ENCODE measurements at regions not wholly inside any gene's neighbourhood (a gene's known extent, or its start where the extent isn't known, plus 50 kb on each side); places are given as distances from the start of the nearest gene placed in this dataset.

DNA sequence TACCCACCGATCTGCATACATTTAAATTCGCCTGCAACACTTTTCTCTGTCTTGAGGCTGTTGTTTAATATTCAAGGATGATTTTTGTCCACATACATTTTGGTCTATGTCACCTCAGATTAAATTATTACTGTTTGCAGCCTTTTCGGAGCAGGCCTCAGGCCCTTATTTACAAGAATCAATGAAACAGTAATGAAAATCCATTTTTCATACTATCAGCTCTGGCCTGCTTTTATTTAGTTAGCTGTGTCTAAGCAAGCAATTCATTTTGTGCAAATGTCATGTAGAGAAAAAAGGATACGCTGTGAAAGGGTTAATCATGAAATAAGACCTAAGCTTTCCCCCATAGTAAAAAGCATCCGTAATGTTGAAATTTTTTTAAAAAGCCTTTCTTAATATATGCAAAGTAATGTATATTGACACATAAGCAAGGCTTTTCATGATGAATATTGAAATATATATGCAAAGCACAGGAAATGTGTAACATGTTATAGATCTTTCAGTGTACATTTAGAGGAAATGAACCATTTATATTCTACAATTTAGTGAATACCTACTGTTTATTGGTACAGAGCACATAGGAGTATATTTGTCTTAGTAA lies 1135.3 kb upstream of the ZEB2 start:
- no peak overlapping the region for H3K4me3 ChIP-seq (ENCODE audit: low read length)
- TF ChIP-seq, protein P1, sequence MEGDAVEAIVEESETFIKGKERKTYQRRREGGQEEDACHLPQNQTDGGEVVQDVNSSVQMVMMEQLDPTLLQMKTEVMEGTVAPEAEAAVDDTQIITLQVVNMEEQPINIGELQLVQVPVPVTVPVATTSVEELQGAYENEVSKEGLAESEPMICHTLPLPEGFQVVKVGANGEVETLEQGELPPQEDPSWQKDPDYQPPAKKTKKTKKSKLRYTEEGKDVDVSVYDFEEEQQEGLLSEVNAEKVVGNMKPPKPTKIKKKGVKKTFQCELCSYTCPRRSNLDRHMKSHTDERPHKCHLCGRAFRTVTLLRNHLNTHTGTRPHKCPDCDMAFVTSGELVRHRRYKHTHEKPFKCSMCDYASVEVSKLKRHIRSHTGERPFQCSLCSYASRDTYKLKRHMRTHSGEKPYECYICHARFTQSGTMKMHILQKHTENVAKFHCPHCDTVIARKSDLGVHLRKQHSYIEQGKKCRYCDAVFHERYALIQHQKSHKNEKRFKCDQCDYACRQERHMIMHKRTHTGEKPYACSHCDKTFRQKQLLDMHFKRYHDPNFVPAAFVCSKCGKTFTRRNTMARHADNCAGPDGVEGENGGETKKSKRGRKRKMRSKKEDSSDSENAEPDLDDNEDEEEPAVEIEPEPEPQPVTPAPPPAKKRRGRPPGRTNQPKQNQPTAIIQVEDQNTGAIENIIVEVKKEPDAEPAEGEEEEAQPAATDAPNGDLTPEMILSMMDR (conservative IDR thresholded peaks at IDR 0.05; ENCODE audit: low read depth, low read length) = no peak
- no peak for DNase-seq (ENCODE audit: low read depth)

DNA sequence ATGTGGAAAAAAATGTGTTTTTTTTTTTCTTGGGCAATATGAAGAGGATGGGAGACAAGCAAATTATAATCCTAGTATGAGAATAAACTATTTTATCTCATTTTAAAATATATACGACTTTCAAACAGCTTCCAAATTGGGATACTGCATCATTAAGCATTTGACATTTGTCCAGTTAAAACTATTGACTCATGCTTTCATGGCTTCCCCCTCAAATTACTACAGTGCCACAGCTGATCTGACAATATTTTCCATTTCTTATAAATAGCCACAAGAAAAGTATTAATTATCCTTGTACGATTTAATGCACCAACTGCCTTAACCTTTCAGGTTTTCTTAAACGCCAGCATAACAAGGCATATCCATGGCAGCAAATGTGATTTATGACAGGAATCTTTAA lies 1134.8 kb upstream of the ZEB2 start:
- H3K4me3 ChIP-seq (ENCODE audit: low read length) = no peak overlapping the region
- TF ChIP-seq, protein P1 (conservative IDR thresholded peaks at IDR 0.05; ENCODE audit: low read depth, low read length) = no peak
- DNase-seq (ENCODE audit: low read depth) = no peak

DNA sequence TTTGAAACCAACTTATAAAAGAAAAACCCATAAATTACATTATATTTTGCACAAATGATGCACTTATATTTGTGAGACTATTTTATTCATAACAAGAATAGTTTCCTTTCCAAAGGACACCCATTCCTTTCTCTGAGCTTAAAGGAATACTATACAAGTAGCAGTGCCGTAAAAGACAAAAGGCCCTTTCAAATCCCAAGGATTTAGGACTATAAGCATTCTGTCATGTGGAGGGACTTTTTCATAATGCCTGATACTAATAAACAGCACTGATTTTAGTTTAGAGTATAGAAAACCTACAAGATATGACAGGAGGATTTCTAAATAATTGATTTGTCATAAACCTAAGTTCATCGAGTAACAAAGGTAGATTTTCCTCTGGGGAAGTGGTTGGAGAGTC lies 1134.2 kb upstream of the ZEB2 start:
- H3K4me3 ChIP-seq (ENCODE audit: low read length) = no peak overlapping the region
- no peak for DNase-seq (ENCODE audit: low read depth)
- TF ChIP-seq, protein P1 (conservative IDR thresholded peaks at IDR 0.05; ENCODE audit: low read depth, low read length) = no peak

DNA sequence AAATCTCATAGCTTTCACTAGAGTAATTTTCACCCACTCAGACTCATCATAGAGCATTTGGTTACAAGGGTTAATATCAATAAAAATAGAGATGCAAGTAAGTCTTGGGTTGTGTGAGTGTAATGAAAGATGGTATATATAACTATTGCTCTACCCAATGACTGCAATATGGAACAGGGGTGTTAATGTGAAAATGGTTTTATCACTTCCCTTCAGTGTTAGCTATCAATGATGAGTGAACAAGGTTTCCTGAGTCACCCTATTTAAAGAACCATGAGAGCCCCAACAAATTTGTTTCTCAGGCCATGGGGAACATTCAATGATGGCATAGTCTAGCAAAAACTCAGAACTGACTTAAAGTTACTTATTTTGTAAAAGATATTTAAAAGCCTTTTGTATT lies 1133.6 kb upstream of the ZEB2 start:
- TF ChIP-seq, protein P1 (conservative IDR thresholded peaks at IDR 0.05; ENCODE audit: low read depth, low read length) = no peak
- DNase-seq (ENCODE audit: low read depth) = no peak
- no peak overlapping the region for H3K4me3 ChIP-seq (ENCODE audit: low read length)

DNA sequence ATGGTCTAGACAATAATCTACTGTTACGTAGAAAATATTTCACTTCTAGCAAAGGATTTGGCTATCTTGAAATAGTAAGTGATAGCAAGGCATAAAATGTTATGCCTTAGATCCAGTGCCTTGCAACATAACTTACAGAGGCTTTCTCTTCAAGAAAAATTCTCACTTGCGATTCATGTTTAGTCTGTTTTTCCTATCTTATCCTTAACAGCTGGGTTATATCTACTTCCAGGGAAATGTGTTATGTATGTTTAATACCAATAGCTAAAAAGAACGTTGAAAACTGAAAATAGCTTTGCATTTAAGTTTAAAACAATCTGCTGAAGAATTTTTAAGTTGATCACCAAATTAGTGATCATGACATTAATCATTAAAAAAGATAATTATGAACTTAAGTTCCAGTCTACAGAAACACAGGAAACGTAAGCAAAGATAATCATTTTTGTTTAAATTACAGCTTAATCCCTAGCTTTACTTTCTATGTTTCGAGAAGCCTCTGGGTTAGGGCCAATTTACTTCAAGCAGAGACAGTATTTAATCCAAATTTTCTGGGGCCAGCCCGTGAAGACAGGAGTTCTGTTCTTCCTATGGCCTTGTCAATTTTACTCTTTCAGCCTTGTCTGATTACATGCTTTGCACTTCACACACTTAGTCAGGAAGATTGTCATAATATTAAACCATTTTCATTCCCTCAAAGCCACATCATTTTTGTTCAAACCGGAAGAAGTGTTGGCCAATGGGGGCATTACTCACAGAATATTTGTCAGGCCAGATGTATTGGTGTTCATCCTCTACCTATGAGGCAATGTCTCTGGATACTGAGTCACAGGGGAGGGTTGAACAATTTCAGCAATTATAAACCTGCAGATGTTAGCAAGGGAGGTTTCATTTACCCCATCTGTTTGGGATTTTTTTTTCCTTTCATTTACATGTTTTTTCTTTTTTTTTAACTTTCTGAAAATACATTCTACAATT lies 1132.9 kb upstream of the ZEB2 start:
- no peak for DNase-seq (ENCODE audit: low read depth)
- no peak overlapping the region for H3K4me3 ChIP-seq (ENCODE audit: low read length)
- TF ChIP-seq, protein P1 (conservative IDR thresholded peaks at IDR 0.05; ENCODE audit: low read depth, low read length) = no peak

DNA sequence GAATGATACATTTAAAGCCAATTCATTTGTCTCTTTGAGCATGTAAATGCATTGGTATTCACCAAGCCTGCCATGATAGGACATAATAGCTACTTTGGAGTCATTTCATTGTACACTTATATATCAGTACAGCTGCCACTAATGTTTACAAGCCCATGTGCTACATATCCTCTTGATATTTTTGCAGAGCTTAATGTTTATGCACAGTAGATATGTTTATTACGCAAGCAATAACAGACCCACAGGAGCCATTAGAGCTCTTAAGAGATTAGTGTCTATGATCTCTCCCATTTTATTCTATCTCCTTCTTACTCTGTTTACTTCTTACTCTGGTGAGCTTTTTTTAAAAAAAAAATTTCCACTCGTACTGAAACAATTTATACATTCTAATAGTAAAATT lies 1132.1 kb upstream of the ZEB2 start:
- TF ChIP-seq, protein P1 (conservative IDR thresholded peaks at IDR 0.05; ENCODE audit: low read depth, low read length) = no peak
- DNase-seq (ENCODE audit: low read depth) = no peak

More for the DNA sequence above, 1132.1 kb upstream of the ZEB2 start:
- H3K4me3 ChIP-seq (ENCODE audit: low read length) = no peak overlapping the region
